ENCODE measurements at regions not wholly inside any gene's neighbourhood (a gene's known extent, or its start where the extent isn't known, plus 50 kb on each side); places are given as distances from the start of the nearest gene placed in this dataset.

- Histone ChIP-seq H3K4me1 (peaks cover 3% of the 10 kb centered on the region in 2 donors), H3K27ac (no peak overlapping the region), H3K9me3 (no peaks in the 10 kb centered on the region), H3K4me3 (no peak overlapping the region), H3K27me3 (no peaks in the 10 kb centered on the region), H3K36me3 (no peaks in the 10 kb centered on the region)
- peak in 2 of 4 donors; percentile 45 to 48 for DNase-seq
- TF ChIP-seq CTCF (IDR thresholded peaks at IDR 0.05), result no peak
- no peak for ATAC-seq
- intact Hi-C loops (cut with DNase I), result no loop called here
Measured at GRCh38 chr9:18362901-18363685, 110.9 kb upstream of the ADAMTSL1 start.

- ATAC-seq, result no peak
- H3K27ac ChIP-seq, result no peak overlapping the region
- no peaks in the 10 kb centered on the region for H3K27me3 ChIP-seq
- no peaks in the 10 kb centered on the region for H3K9me3 ChIP-seq
- no peaks in the 10 kb centered on the region for H3K36me3 ChIP-seq
- H3K4me1 ChIP-seq, result peaks cover 3% of the 10 kb centered on the region in 2 donors
- H3K4me3 ChIP-seq, result no peak overlapping the region
- TF ChIP-seq CTCF (IDR thresholded peaks at IDR 0.05), result no peak
- intact Hi-C loops (cut with DNase I), result no loop called here
- DNase-seq, result no peak
Measured at GRCh38 chr9:18365651-18366050, 108.3 kb upstream of the ADAMTSL1 start.

- no peak overlapping the region for H3K4me3 ChIP-seq
- H3K27ac ChIP-seq, result no peak overlapping the region
- peaks cover 3% of the 10 kb centered on the region in 2 donors for H3K4me1 ChIP-seq
- TF ChIP-seq CTCF (IDR thresholded peaks at IDR 0.05), result no peak
- no peaks in the 10 kb centered on the region for H3K27me3 ChIP-seq
- ATAC-seq, result no peak
- intact Hi-C loops (cut with DNase I), result no loop called here
- no peaks in the 10 kb centered on the region for H3K36me3 ChIP-seq
- DNase-seq, result no peak
- H3K9me3 ChIP-seq, result no peaks in the 10 kb centered on the region
Measured at GRCh38 chr9:18366184-18366583, 107.8 kb upstream of the ADAMTSL1 start.

- TF ChIP-seq CTCF (IDR thresholded peaks at IDR 0.05), result no peak
- no peak for ATAC-seq
- Histone ChIP-seq H3K4me3 (no peak overlapping the region), H3K27ac (no peak overlapping the region), H3K4me1 (peaks cover 0 to 1% of the 10 kb centered on the region in 2 donors), H3K36me3 (no peaks in the 10 kb centered on the region), H3K27me3 (no peaks in the 10 kb centered on the region), H3K9me3 (no peaks in the 10 kb centered on the region)
- DNase-seq, result no peak
- intact Hi-C loops (cut with DNase I), result no loop called here
Measured at GRCh38 chr9:18368206-18368605, 105.7 kb upstream of the ADAMTSL1 start.

GRCh38 chr9:18371141-18371540, 102.8 kb upstream of the ADAMTSL1 start:
- no peak overlapping the region for H3K4me3 ChIP-seq
- H3K27ac ChIP-seq, result no peak overlapping the region
- ATAC-seq (no peak), DNase-seq (no peak)
- intact Hi-C loops (cut with DNase I), result no loop called here
- no peaks in the 10 kb centered on the region for H3K4me1 ChIP-seq
- no peaks in the 10 kb centered on the region for H3K27me3 ChIP-seq
- no peak for TF ChIP-seq CTCF (IDR thresholded peaks at IDR 0.05)
- no peaks in the 10 kb centered on the region for H3K9me3 ChIP-seq
- H3K36me3 ChIP-seq, result no peaks in the 10 kb centered on the region

Data from left lung (tissue), 4 donors.